DND-41 (cell line): ENCODE measurements at regions not wholly inside any gene's neighbourhood (a gene's known extent, or its start where the extent isn't known, plus 50 kb on each side); places are given as distances from the start of the nearest gene placed in this dataset.

Experiments
- ATAC-seq: fragments of 200-7000 bp; cut with Tn5 transposase; 3 replicates; pipeline ENCODE4 v1.9.1; 2021; ENCODE audit warnings: low read depth; ENCODE audit not compliant: insufficient read depth
- DNase-seq: peaks from one replicate; pipeline ENCODE4 v3.0.0-alpha.2; 2020
- H2AFZ ChIP-seq: 2 replicates; pipeline ENCODE4 v1.6.0; 2012; ENCODE audit warnings: low read depth, low read length
- H3K27ac ChIP-seq: 2 replicates; pipeline ENCODE4 v1.5.1; 2012; ENCODE audit warnings: low read length, inconsistent platforms
- H3K27me3 ChIP-seq: fragments of 200-600 bp; sonication (generic); 2 replicates; pipeline ENCODE4 v1.6.0; 2012; ENCODE audit warnings: low read length, mild to moderate bottlenecking, inconsistent platforms; ENCODE audit not compliant: insufficient read depth, poor library complexity
- H3K36me3 ChIP-seq: 2 replicates; pipeline ENCODE4 v1.5.1; 2012; ENCODE audit warnings: low read length, inconsistent platforms; ENCODE audit not compliant: insufficient read depth
- H3K4me1 ChIP-seq: 2 replicates; pipeline ENCODE4 v1.5.1; 2012; ENCODE audit warnings: mild to moderate bottlenecking, low read length; ENCODE audit not compliant: insufficient read depth
- H3K4me2 ChIP-seq: 2 replicates; pipeline ENCODE4 v1.6.0; 2012; ENCODE audit warnings: mild to moderate bottlenecking, moderate library complexity, low read length, inconsistent platforms; ENCODE audit not compliant: insufficient read depth
- H3K4me3 ChIP-seq, 2 experiments: fragments of 200-600 bp in 1 of 2; shearing (Covaris generic) in 1 of 2; 2 replicates each; pipeline ENCODE4 v1.5.1; 2012 to 2016; ENCODE audit warnings: inconsistent platforms in 2 of 2, low read length in 2 of 2, mild to moderate bottlenecking in 2 of 2, low read depth in 1 of 2, moderate library complexity in 1 of 2
- H3K79me2 ChIP-seq: 2 replicates; pipeline ENCODE4 v1.6.0; 2012; ENCODE audit warnings: low read length, inconsistent platforms; ENCODE audit not compliant: insufficient read depth
- H3K9ac ChIP-seq: 2 replicates; pipeline ENCODE4 v1.6.0; 2012; ENCODE audit warnings: low read depth, mild to moderate bottlenecking, inconsistent platforms, low read length, moderate library complexity
- H3K9me3 ChIP-seq: 2 replicates; pipeline ENCODE4 v1.5.1; 2012; ENCODE audit warnings: low read length, moderate library complexity, mild to moderate bottlenecking, inconsistent platforms; ENCODE audit not compliant: insufficient read depth, severe bottlenecking
- H4K20me1 ChIP-seq: 2 replicates; pipeline ENCODE4 v1.6.0; 2012; ENCODE audit warnings: low read length; ENCODE audit not compliant: insufficient read depth
- EZH2 ChIP-seq: IDR thresholded peaks from 3 replicates; pipeline ENCODE4 v1.6.1; 2012; ENCODE audit warnings: borderline replicate concordance, low read depth, mild to moderate bottlenecking, moderate library complexity, low read length, inconsistent platforms; ENCODE audit not compliant: severe bottlenecking
- TF ChIP-seq, protein P1 (sequence below): IDR thresholded peaks from 2 replicates; pipeline ENCODE4 v1.5.1; 2012; ENCODE audit warnings: borderline replicate concordance, low read length, moderate library complexity, mild to moderate bottlenecking; ENCODE audit not compliant: poor library complexity, severe bottlenecking; ENCODE audit errors: extremely low read depth

DNA sequence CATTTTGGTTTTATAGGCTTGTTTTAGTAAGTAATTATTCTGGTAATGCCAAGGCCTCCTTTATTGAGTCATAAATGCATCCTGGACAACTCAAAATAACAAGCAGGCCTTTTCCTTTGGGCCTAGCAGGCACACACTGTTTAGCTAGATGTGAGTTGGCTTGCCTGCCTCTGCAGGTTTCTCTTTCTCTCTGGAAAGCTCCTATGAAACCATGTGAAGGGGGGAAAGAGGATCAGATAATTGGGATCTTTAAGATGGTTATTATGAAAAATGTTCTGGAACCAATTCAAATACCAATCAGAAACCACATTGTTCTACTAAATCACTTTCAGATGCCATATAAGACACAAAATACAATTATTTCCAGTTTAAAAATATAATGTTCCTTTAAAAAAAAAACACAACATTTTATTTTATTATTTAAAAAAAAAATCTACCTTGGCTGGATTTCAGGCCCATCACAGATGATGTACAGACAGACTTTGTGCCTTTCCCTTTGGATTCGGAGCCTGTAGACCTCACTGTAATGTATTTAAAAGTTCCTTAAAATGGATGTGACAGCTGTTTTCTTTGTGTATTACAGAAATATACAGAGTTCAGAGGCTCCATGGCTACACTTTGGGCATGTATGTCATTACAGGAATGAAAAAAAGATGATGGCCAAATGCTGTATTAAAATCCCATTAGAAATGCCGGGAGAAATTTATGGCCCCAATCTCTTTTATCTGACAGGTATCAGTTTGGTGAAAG, 80.2 kb downstream of the NTMT2 start:
- no peaks in the 10 kb centered on the region for H3K27me3 ChIP-seq
- no peaks in the 10 kb centered on the region for H3K9me3 ChIP-seq
- H3K27ac ChIP-seq = no peak overlapping the region
- H3K9ac ChIP-seq = no peak overlapping the region
- no peak overlapping the region for H3K4me3 ChIP-seq
- TF ChIP-seq, protein P1, sequence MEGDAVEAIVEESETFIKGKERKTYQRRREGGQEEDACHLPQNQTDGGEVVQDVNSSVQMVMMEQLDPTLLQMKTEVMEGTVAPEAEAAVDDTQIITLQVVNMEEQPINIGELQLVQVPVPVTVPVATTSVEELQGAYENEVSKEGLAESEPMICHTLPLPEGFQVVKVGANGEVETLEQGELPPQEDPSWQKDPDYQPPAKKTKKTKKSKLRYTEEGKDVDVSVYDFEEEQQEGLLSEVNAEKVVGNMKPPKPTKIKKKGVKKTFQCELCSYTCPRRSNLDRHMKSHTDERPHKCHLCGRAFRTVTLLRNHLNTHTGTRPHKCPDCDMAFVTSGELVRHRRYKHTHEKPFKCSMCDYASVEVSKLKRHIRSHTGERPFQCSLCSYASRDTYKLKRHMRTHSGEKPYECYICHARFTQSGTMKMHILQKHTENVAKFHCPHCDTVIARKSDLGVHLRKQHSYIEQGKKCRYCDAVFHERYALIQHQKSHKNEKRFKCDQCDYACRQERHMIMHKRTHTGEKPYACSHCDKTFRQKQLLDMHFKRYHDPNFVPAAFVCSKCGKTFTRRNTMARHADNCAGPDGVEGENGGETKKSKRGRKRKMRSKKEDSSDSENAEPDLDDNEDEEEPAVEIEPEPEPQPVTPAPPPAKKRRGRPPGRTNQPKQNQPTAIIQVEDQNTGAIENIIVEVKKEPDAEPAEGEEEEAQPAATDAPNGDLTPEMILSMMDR = no peak
- no peak for TF ChIP-seq EZH2
- ATAC-seq (no peak), DNase-seq (no peak)
- H2AFZ ChIP-seq = no peak overlapping the region
- no peaks in the 10 kb centered on the region for H3K36me3 ChIP-seq
- H3K79me2 ChIP-seq = no peaks in the 10 kb centered on the region
- H4K20me1 ChIP-seq = no peaks in the 10 kb centered on the region
- no peaks in the 10 kb centered on the region for H3K4me1 ChIP-seq
- no peak overlapping the region for H3K4me2 ChIP-seq

DNA sequence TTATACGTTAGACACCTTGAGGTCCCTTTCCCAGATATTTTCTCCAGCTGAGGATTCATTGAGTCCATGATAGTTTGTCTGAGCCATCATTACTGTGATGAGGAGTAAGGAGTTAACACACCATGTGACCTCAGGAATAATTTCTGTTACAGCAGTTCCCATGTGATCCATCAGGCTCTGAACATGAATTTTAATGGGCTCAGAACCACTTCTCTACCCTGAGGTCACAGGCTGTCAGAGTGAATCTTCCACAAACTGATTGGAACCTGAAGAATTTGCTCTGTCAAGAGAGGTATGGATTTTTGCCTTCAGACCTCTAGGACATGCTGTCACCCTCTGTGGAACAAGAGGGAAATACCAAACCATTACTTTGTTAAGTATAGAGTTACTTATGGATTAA, 81.0 kb downstream of the NTMT2 start:
- H3K4me2 ChIP-seq = no peak overlapping the region
- no peak overlapping the region for H3K4me3 ChIP-seq
- no peak for DNase-seq
- no peak overlapping the region for H2AFZ ChIP-seq
- no peaks in the 10 kb centered on the region for H3K36me3 ChIP-seq
- H3K4me1 ChIP-seq = no peaks in the 10 kb centered on the region
- H3K9ac ChIP-seq = no peak overlapping the region
- no peak for ATAC-seq
- no peaks in the 10 kb centered on the region for H3K27me3 ChIP-seq
- TF ChIP-seq, protein P1 = no peak
- no peak for TF ChIP-seq EZH2
- no peaks in the 10 kb centered on the region for H3K9me3 ChIP-seq
- H4K20me1 ChIP-seq = no peaks in the 10 kb centered on the region
- H3K79me2 ChIP-seq = no peaks in the 10 kb centered on the region
- H3K27ac ChIP-seq = no peak overlapping the region

DNA sequence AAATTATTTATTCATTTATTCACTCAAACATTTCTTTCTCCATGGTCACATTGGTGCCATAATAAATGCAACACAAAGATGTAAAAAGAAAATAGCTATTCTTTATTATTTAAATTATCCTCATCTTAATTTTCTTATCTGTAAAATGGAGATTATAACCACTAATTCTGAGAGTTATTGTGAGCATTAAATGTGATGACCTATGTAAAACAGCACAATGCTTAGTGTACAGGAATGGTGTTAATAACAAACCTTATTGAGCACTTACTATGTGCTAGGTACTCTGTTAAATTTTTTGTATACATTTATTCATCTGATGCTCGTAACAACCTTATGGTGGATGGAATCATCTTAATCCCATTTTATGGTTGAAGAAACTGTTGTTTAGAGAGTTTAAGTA, 84.6 kb downstream of the NTMT2 start:
- Histone ChIP-seq H3K4me1 (no peaks in the 10 kb centered on the region), H2AFZ (no peak overlapping the region), H3K27me3 (no peaks in the 10 kb centered on the region), H3K4me3 (no peak overlapping the region), H3K79me2 (no peaks in the 10 kb centered on the region), H3K27ac (no peak overlapping the region), H3K4me2 (no peak overlapping the region), H4K20me1 (no peaks in the 10 kb centered on the region), H3K36me3 (no peaks in the 10 kb centered on the region), H3K9ac (no peak overlapping the region), H3K9me3 (no peaks in the 10 kb centered on the region)
- TF ChIP-seq, protein P1 = no peak
- no peak for TF ChIP-seq EZH2
- DNase-seq (no peak), ATAC-seq (no peak)
